ENCODE measurements at regions not wholly inside any gene's neighbourhood (a gene's known extent, or its start where the extent isn't known, plus 50 kb on each side); places are given as distances from the start of the nearest gene placed in this dataset.

DNA sequence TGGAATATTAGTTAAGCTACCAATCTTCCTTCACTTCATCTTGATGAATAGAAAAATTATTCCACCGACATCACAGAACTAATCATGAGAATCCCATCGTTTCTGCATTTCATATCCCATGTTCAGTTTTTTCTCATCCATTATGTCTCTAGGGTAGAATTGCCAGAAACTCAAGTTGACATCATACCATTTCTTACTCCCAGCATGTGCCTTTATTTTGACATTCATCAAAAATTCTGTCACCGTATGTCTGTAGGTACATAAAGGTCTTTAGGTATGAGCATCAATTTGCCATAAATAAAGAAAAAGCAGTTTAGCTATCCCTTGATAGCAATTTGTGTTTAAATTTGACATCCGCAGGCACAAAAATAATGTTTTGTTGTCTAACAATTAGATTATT is 175.5 kb upstream of the ROBO2 start:
- TF ChIP-seq, protein P1, sequence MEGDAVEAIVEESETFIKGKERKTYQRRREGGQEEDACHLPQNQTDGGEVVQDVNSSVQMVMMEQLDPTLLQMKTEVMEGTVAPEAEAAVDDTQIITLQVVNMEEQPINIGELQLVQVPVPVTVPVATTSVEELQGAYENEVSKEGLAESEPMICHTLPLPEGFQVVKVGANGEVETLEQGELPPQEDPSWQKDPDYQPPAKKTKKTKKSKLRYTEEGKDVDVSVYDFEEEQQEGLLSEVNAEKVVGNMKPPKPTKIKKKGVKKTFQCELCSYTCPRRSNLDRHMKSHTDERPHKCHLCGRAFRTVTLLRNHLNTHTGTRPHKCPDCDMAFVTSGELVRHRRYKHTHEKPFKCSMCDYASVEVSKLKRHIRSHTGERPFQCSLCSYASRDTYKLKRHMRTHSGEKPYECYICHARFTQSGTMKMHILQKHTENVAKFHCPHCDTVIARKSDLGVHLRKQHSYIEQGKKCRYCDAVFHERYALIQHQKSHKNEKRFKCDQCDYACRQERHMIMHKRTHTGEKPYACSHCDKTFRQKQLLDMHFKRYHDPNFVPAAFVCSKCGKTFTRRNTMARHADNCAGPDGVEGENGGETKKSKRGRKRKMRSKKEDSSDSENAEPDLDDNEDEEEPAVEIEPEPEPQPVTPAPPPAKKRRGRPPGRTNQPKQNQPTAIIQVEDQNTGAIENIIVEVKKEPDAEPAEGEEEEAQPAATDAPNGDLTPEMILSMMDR (IDR thresholded peaks at IDR 0.05) = no peak
- TF ChIP-seq POLR2A (IDR thresholded peaks at IDR 0.05) = no peak

Data from lower leg skin (tissue), 3 donors.